Suprapubic skin (tissue), 4 donors: ENCODE measurements at regions not wholly inside any gene's neighbourhood (a gene's known extent, or its start where the extent isn't known, plus 50 kb on each side); places are given as distances from the start of the nearest gene placed in this dataset.

Experiments
- DNase-seq, 2 donors: peaks; one replicate each; pipeline ENCODE4 v3.0.0-alpha.2; 2019; ENCODE audit warnings: low spot score in 2 of 2
- H3K27ac ChIP-seq: fragments of 200-600 bp; sonication (generic); one replicate; pipeline ENCODE4 v1.5.1; 2019
- H3K27me3 ChIP-seq: fragments of 200-600 bp; sonication (generic); one replicate; pipeline ENCODE4 v1.5.1; 2019
- H3K36me3 ChIP-seq: fragments of 200-600 bp; sonication (generic); one replicate; pipeline ENCODE4 v1.5.1; 2019
- H3K4me1 ChIP-seq: fragments of 200-600 bp; sonication (generic); one replicate; pipeline ENCODE4 v1.5.1; 2019
- H3K4me3 ChIP-seq: fragments of 200-600 bp; sonication (generic); one replicate; pipeline ENCODE4 v1.5.1; 2019; ENCODE audit warnings: mild to moderate bottlenecking
- H3K9me3 ChIP-seq: fragments of 200-600 bp; sonication (generic); one replicate; pipeline ENCODE4 v1.5.1; 2019
- CTCF ChIP-seq, 2 donors: fragments of 200-600 bp in 1 of 2; fragments of 450-650 bp in 1 of 2; sonication (generic) in 1 of 2; IDR thresholded peaks; one replicate each; pipeline ENCODE4 v1.5.1; 2016 to 2019; ENCODE audit warnings: antibody characterized with exemption in 2 of 2, mild to moderate bottlenecking in 1 of 2, moderate library complexity in 1 of 2
- EP300 ChIP-seq: sonication (generic); formaldehyde crosslinking; IDR thresholded peaks from one replicate; pipeline ENCODE4 v1.6.1; 2017; ENCODE audit warnings: antibody characterized with exemption
- POLR2A ChIP-seq, 2 donors: fragments of 450-650 bp; IDR thresholded peaks; one replicate each; pipeline ENCODE4 v1.6.1; 2017; ENCODE audit warnings: antibody characterized with exemption in 2 of 2, mild to moderate bottlenecking in 2 of 2, moderate library complexity in 2 of 2
- POLR2AphosphoS5 ChIP-seq, 3 donors: sonication (generic); formaldehyde crosslinking; IDR thresholded peaks; one replicate each; pipeline ENCODE4 v1.6.1; 2017; ENCODE audit warnings: antibody characterized with exemption in 3 of 3
- WGBS: methylation state at CpG from one replicate; pipeline ENCODE4 v1.1.5; 2018; 5-methylcytosine and 5-hydroxymethylcytosine counted together

- 76% methylated on average over 13 of the region's 16 CpGs for WGBS
- H3K4me3 ChIP-seq: no peak overlapping the region
- TF ChIP-seq POLR2AphosphoS5 (IDR thresholded peaks at IDR 0.05): no peak
- no peak for TF ChIP-seq CTCF (IDR thresholded peaks at IDR 0.05)
- no peak for TF ChIP-seq POLR2A (IDR thresholded peaks at IDR 0.05)
- TF ChIP-seq EP300: no peak
- no peaks in the 10 kb centered on the region for H3K36me3 ChIP-seq
- no peaks in the 10 kb centered on the region for H3K9me3 ChIP-seq
- no peak for DNase-seq
- no peaks in the 10 kb centered on the region for H3K27me3 ChIP-seq
- no peak overlapping the region for H3K27ac ChIP-seq
- H3K4me1 ChIP-seq: no peaks in the 10 kb centered on the region
Observed at GRCh38 chr5:168162464-168162863, 129.0 kb upstream of the WWC1 start.

- no peaks in the 10 kb centered on the region for H3K27me3 ChIP-seq
- no peak for DNase-seq
- WGBS: 79% methylated on average over 3 of the region's 3 CpGs
- H3K36me3 ChIP-seq: no peaks in the 10 kb centered on the region
- TF ChIP-seq EP300 (no peak), POLR2AphosphoS5 (IDR thresholded peaks at IDR 0.05) (no peak), CTCF (IDR thresholded peaks at IDR 0.05) (no peak), POLR2A (IDR thresholded peaks at IDR 0.05) (no peak)
- no peaks in the 10 kb centered on the region for H3K9me3 ChIP-seq
- no peak overlapping the region for H3K4me3 ChIP-seq
- H3K27ac ChIP-seq: no peak overlapping the region
- H3K4me1 ChIP-seq: no peaks in the 10 kb centered on the region
Observed at GRCh38 chr5:168163966-168164365, 127.5 kb upstream of the WWC1 start.

GRCh38 chr5:168165221-168165914, 126.1 kb upstream of the WWC1 start:
- no peaks in the 10 kb centered on the region for H3K9me3 ChIP-seq
- no peaks in the 10 kb centered on the region for H3K27me3 ChIP-seq
- WGBS: 41% methylated on average over 7 of the region's 9 CpGs
- no peaks in the 10 kb centered on the region for H3K4me1 ChIP-seq
- H3K36me3 ChIP-seq: no peaks in the 10 kb centered on the region
- H3K27ac ChIP-seq: no peak overlapping the region
- no peak overlapping the region for H3K4me3 ChIP-seq
- DNase-seq: no peak
- no peak for TF ChIP-seq EP300
- TF ChIP-seq CTCF (IDR thresholded peaks at IDR 0.05): no peak
- TF ChIP-seq POLR2A (IDR thresholded peaks at IDR 0.05): no peak
- no peak for TF ChIP-seq POLR2AphosphoS5 (IDR thresholded peaks at IDR 0.05)

GRCh38 chr5:168165977-168166376, 125.5 kb upstream of the WWC1 start:
- no peak for DNase-seq
- no peaks in the 10 kb centered on the region for H3K9me3 ChIP-seq
- no peak overlapping the region for H3K27ac ChIP-seq
- no peak overlapping the region for H3K4me3 ChIP-seq
- TF ChIP-seq POLR2AphosphoS5 (IDR thresholded peaks at IDR 0.05): no peak
- no peak for TF ChIP-seq POLR2A (IDR thresholded peaks at IDR 0.05)
- TF ChIP-seq CTCF (IDR thresholded peaks at IDR 0.05): no peak
- TF ChIP-seq EP300: no peak
- H3K27me3 ChIP-seq: no peaks in the 10 kb centered on the region
- no peaks in the 10 kb centered on the region for H3K4me1 ChIP-seq
- no peaks in the 10 kb centered on the region for H3K36me3 ChIP-seq
- WGBS: 43% methylated on average over 5 of the region's 5 CpGs

- H3K27ac ChIP-seq: no peak overlapping the region
Observed at GRCh38 chr5:168167338-168167737, 124.1 kb upstream of the WWC1 start.

More at GRCh38 chr5:168167338-168167737, 124.1 kb upstream of the WWC1 start:
- Histone ChIP-seq H3K36me3 (no peaks in the 10 kb centered on the region), H3K4me1 (no peaks in the 10 kb centered on the region), H3K9me3 (no peaks in the 10 kb centered on the region), H3K4me3 (no peak overlapping the region), H3K27me3 (no peaks in the 10 kb centered on the region)
- WGBS: 88% methylated on average over 7 of the region's 7 CpGs
- no peak for DNase-seq
- TF ChIP-seq POLR2AphosphoS5 (IDR thresholded peaks at IDR 0.05) (no peak), EP300 (no peak), POLR2A (IDR thresholded peaks at IDR 0.05) (no peak), CTCF (IDR thresholded peaks at IDR 0.05) (no peak)
